ENCODE measurements at regions not wholly inside any gene's neighbourhood (a gene's known extent, or its start where the extent isn't known, plus 50 kb on each side); places are given as distances from the start of the nearest gene placed in this dataset.

DNA sequence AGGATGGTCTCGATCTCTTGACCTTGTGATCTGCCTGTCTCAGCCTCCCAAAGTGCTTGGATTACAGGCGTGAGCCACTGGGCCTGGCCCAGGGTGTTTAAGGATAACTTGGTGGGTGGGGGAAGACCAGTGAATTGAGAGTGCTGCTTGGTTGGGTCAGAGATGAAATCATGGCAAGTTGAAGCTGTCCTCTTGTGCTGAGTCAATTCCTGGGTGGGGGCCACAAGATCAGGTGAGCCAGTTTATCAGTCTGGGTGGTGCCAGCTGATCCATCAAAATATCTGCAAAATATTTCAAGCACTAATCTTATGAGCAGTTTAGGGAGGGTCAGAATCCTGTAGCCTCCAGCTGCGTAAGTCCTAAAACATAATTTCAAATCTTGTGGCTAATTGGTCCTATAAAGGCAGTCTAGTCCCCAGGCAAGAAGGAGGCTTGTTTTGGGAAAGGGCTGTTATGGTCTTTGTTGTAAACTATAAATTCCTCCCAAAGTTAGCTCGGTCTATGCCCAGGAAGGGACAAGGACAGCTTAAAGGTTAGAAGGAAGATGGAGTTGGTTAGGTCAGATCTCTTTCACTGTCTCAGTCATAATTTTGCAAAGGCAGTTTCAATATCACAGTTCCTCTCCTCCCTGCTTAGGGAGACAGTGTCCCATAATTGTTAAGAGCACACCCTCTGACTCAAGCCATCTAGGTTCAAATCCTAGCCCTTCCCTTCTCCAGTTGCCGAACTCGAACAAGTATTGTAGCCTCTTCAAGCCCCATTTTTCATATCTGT, 66.8 kb upstream of the BACH1 start:
- H3K27ac ChIP-seq (ENCODE audit: low read length), result no peak overlapping the region
- H3K9ac ChIP-seq (ENCODE audit: low read length), result no peak overlapping the region
- H3K36me3 ChIP-seq (ENCODE audit: insufficient read depth, low read length), result no peaks in the 10 kb centered on the region
- no peaks in the 10 kb centered on the region for H3K27me3 ChIP-seq (ENCODE audit: insufficient read depth, low read depth, low read length)
- H2AFZ ChIP-seq (ENCODE audit: low read depth, low read length), result no peak overlapping the region
- no peaks in the 10 kb centered on the region for H3K9me3 ChIP-seq (ENCODE audit: low read length)
- H3F3A ChIP-seq (ENCODE audit: insufficient read depth, low read length, poor library complexity, severe bottlenecking), result no peaks in the 10 kb centered on the region
- no peaks in the 10 kb centered on the region for H3K9me2 ChIP-seq (ENCODE audit: insufficient read depth, low read length)
- TF ChIP-seq, protein P1, sequence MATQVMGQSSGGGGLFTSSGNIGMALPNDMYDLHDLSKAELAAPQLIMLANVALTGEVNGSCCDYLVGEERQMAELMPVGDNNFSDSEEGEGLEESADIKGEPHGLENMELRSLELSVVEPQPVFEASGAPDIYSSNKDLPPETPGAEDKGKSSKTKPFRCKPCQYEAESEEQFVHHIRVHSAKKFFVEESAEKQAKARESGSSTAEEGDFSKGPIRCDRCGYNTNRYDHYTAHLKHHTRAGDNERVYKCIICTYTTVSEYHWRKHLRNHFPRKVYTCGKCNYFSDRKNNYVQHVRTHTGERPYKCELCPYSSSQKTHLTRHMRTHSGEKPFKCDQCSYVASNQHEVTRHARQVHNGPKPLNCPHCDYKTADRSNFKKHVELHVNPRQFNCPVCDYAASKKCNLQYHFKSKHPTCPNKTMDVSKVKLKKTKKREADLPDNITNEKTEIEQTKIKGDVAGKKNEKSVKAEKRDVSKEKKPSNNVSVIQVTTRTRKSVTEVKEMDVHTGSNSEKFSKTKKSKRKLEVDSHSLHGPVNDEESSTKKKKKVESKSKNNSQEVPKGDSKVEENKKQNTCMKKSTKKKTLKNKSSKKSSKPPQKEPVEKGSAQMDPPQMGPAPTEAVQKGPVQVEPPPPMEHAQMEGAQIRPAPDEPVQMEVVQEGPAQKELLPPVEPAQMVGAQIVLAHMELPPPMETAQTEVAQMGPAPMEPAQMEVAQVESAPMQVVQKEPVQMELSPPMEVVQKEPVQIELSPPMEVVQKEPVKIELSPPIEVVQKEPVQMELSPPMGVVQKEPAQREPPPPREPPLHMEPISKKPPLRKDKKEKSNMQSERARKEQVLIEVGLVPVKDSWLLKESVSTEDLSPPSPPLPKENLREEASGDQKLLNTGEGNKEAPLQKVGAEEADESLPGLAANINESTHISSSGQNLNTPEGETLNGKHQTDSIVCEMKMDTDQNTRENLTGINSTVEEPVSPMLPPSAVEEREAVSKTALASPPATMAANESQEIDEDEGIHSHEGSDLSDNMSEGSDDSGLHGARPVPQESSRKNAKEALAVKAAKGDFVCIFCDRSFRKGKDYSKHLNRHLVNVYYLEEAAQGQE (IDR thresholded peaks at IDR 0.05; ENCODE audit: borderline replicate concordance), result no peak
- TF ChIP-seq POLR2AphosphoS5 (IDR thresholded peaks at IDR 0.05), result no peak
- TF ChIP-seq MXI1 (conservative IDR thresholded peaks at IDR 0.05; ENCODE audit: poor library complexity, severe bottlenecking), result no peak
- no peak for TF ChIP-seq RAD21 (conservative IDR thresholded peaks at IDR 0.05)
- TF ChIP-seq EP300 (conservative IDR thresholded peaks at IDR 0.05; ENCODE audit: poor library complexity, severe bottlenecking), result no peak
- no peak for TF ChIP-seq EZH2 (IDR thresholded peaks at IDR 0.05; ENCODE audit: borderline replicate concordance, insufficient read depth, low read length, poor library complexity, severe bottlenecking)
- no peak for TF ChIP-seq TAF1 (IDR thresholded peaks at IDR 0.05; ENCODE audit: low read depth)
- no peak for TF ChIP-seq SMC3 (conservative IDR thresholded peaks at IDR 0.05; ENCODE audit: poor library complexity)
- TF ChIP-seq, protein P2, sequence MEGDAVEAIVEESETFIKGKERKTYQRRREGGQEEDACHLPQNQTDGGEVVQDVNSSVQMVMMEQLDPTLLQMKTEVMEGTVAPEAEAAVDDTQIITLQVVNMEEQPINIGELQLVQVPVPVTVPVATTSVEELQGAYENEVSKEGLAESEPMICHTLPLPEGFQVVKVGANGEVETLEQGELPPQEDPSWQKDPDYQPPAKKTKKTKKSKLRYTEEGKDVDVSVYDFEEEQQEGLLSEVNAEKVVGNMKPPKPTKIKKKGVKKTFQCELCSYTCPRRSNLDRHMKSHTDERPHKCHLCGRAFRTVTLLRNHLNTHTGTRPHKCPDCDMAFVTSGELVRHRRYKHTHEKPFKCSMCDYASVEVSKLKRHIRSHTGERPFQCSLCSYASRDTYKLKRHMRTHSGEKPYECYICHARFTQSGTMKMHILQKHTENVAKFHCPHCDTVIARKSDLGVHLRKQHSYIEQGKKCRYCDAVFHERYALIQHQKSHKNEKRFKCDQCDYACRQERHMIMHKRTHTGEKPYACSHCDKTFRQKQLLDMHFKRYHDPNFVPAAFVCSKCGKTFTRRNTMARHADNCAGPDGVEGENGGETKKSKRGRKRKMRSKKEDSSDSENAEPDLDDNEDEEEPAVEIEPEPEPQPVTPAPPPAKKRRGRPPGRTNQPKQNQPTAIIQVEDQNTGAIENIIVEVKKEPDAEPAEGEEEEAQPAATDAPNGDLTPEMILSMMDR (IDR thresholded peaks at IDR 0.05; ENCODE audit: poor library complexity, severe bottlenecking), result no peak
- H3K4me2 ChIP-seq (ENCODE audit: low read length), result no peak overlapping the region
- H4K20me1 ChIP-seq (ENCODE audit: insufficient read depth), result no peaks in the 10 kb centered on the region
- no peaks in the 10 kb centered on the region for H3K79me2 ChIP-seq (replicated peaks; ENCODE audit: insufficient read depth, low read length)
- H3K4me3 ChIP-seq (ENCODE audit: low read length), result no peak overlapping the region

DNA sequence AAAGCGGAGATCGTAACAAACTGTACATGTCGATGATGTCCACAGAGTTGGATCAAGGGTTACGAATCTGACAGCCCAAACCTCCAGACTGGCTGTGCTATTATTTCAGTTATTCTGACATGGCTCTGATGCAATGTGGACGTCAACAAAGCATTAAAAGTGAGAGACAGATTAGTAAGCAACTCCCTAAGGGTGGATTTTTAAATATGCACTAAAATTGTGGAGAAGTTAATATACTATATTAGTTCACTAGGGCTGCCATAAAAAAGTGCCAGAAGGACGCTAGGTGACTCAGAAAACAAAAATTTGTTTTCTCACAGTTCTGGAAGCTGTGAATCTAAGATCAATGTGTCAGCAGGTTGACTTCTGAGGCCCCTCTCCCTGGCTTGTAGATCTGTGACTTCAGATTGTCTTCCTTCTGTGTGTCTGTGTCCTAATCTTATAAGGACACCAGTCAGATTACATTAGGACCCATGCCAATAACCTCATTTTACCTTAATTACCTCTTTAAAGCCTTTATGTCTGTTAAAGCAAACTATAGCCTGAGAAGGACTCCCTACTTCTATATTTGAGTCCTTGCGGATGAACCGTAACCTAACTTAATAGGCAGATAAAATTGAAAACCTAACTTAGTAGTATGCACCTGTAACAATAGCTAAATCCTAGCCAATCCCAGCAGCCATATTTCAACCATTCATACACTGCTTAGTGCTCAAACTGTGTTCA, 66.0 kb upstream of the BACH1 start:
- H3K9me2 ChIP-seq (ENCODE audit: insufficient read depth, low read length), result no peaks in the 10 kb centered on the region
- H3K79me2 ChIP-seq (replicated peaks; ENCODE audit: insufficient read depth, low read length), result no peaks in the 10 kb centered on the region
- H3K27me3 ChIP-seq (ENCODE audit: insufficient read depth, low read depth, low read length), result no peaks in the 10 kb centered on the region
- H3K9me3 ChIP-seq (ENCODE audit: low read length), result no peaks in the 10 kb centered on the region
- TF ChIP-seq SMC3 (conservative IDR thresholded peaks at IDR 0.05; ENCODE audit: poor library complexity), result no peak
- TF ChIP-seq, protein P2 (IDR thresholded peaks at IDR 0.05; ENCODE audit: poor library complexity, severe bottlenecking), result no peak
- TF ChIP-seq RAD21 (conservative IDR thresholded peaks at IDR 0.05), result no peak
- no peak for TF ChIP-seq POLR2AphosphoS5 (IDR thresholded peaks at IDR 0.05)
- no peak for TF ChIP-seq EZH2 (IDR thresholded peaks at IDR 0.05; ENCODE audit: borderline replicate concordance, insufficient read depth, low read length, poor library complexity, severe bottlenecking)
- TF ChIP-seq, protein P1 (IDR thresholded peaks at IDR 0.05; ENCODE audit: borderline replicate concordance), result no peak
- TF ChIP-seq EP300 (conservative IDR thresholded peaks at IDR 0.05; ENCODE audit: poor library complexity, severe bottlenecking), result no peak
- TF ChIP-seq MXI1 (conservative IDR thresholded peaks at IDR 0.05; ENCODE audit: poor library complexity, severe bottlenecking), result no peak
- no peak for TF ChIP-seq TAF1 (IDR thresholded peaks at IDR 0.05; ENCODE audit: low read depth)
- no peak overlapping the region for H3K4me2 ChIP-seq (ENCODE audit: low read length)
- no peak overlapping the region for H2AFZ ChIP-seq (ENCODE audit: low read depth, low read length)
- no peaks in the 10 kb centered on the region for H4K20me1 ChIP-seq (ENCODE audit: insufficient read depth)
- H3K9ac ChIP-seq (ENCODE audit: low read length), result no peak overlapping the region
- no peak overlapping the region for H3K4me3 ChIP-seq (ENCODE audit: low read length)
- H3K36me3 ChIP-seq (ENCODE audit: insufficient read depth, low read length), result no peaks in the 10 kb centered on the region
- H3K27ac ChIP-seq (ENCODE audit: low read length), result no peak overlapping the region
- no peaks in the 10 kb centered on the region for H3F3A ChIP-seq (ENCODE audit: insufficient read depth, low read length, poor library complexity, severe bottlenecking)
